ENCODE measurements at regions not wholly inside any gene's neighbourhood (a gene's known extent, or its start where the extent isn't known, plus 50 kb on each side); places are given as distances from the start of the nearest gene placed in this dataset.
"Not testable (repeated sequence)": the region's sequence is repeated elsewhere in the genome, so short reads cannot be mapped to it uniquely, and the experiment has no call there.

DNA sequence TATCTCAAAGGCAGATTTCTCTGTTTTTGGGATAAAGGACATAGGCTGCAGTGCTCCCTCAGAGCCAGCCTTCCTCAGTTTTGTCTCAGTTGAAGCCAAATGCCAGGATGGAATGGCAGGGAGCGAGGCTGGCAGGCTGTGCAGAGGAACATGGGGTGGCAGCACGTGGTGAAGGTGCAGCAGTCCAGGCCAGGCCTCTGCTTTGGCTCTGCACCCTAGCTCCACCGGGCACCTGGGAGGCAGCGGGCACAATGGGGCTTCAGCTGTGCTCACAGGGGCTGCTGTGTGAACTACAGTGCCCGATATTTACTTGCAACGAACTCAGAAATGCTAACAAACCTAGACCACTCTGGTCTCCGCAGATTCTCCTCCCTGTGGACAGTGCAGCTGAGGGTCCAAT, 319.6 kb downstream of the ZNF326 start:
- Mint-ChIP-seq H3K36me3 (ENCODE audit: insufficient read depth in 2 of 2) (no peaks in the 10 kb centered on the region), H3K4me3 (no peak overlapping the region), H3K9me3 (no peaks in the 10 kb centered on the region), H3K27ac (no peak overlapping the region), H3K4me1 (ENCODE audit: low read depth) (no peaks in the 10 kb centered on the region), H3K27me3 (ENCODE audit: low read depth) (no peaks in the 10 kb centered on the region)
- DNase-seq (no peak), ATAC-seq (replicated peaks in 1 of 2) (no peak)

DNA sequence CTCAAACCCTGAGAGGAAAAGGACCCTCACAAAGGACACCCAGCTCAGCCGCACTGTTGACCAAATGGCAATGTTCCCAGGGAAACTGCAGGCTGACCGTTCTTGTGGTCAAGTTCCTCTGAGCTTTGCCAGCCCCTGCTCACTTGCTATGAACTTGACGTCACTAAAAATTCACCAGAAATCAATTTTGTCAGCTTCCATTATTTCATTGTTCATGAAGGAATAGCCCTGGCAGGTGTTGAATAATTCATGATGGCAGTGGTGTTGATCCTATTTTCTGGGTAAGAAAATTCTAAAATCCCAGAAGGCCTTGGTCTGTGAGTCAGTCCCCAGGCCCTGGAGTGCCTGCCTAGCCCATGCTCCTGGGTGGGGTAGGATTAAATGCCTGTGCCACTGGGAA, 318.9 kb downstream of the ZNF326 start:
- no peak overlapping the region for H3K27ac Mint-ChIP-seq
- DNase-seq (no peak), ATAC-seq (replicated peaks in 1 of 2) (no peak)
- H3K4me1 Mint-ChIP-seq (ENCODE audit: low read depth): no peaks in the 10 kb centered on the region
- no peaks in the 10 kb centered on the region for H3K9me3 Mint-ChIP-seq
- H3K27me3 Mint-ChIP-seq (ENCODE audit: low read depth): no peaks in the 10 kb centered on the region
- no peak overlapping the region for H3K4me3 Mint-ChIP-seq
- H3K36me3 Mint-ChIP-seq (ENCODE audit: insufficient read depth in 2 of 2): no peaks in the 10 kb centered on the region

DNA sequence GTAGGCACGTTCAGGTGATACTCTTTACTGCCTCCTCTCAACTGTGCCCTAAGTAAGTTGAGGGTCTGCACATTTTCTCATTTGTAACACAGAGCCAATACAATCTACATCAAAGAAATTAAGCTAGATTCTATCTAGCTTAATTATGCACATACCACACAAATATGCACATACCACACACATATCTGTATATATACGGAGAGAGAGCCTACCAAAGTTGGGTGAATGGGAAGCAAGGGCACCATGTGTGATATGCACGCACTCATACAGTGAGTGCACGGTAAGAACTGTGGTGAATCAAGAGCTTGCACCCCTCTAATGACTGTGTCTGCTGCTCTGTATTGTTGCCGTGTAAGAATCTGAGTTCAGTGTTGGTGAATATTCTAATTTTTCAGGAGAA, 314.9 kb downstream of the ZNF326 start:
- no peak overlapping the region for H3K4me3 Mint-ChIP-seq
- DNase-seq (no peak), ATAC-seq (replicated peaks in 1 of 2) (no peak)
- no peaks in the 10 kb centered on the region for H3K27me3 Mint-ChIP-seq (ENCODE audit: low read depth)
- no peaks in the 10 kb centered on the region for H3K4me1 Mint-ChIP-seq (ENCODE audit: low read depth)
- no peaks in the 10 kb centered on the region for H3K36me3 Mint-ChIP-seq (ENCODE audit: insufficient read depth in 2 of 2)
- no peak overlapping the region for H3K27ac Mint-ChIP-seq
- H3K9me3 Mint-ChIP-seq: peaks cover 0 to 8% of the 10 kb centered on the region in 2 donors

DNA sequence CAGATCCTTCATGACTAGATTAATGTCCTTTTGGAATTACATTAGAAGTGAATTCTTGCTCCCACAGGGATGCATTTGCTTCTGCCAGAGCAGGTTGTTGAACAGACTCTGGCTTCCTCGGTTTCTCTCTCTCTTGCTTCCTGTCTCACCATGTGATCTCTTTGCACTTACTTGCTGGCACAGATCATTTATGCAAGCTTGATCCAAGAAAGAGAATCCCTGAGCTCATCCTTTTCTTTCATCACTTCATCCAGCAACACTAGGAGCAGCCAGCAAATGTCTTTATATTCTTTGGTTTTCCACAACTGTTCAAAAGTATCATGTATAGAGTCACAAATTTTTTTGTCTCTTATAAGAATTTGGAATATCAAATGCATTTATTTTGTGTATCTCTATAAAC, 313.5 kb downstream of the ZNF326 start:
- no peak for ATAC-seq (replicated peaks in 1 of 2)
- Mint-ChIP-seq H3K27ac (no peak overlapping the region), H3K9me3 (peaks cover 0 to 8% of the 10 kb centered on the region in 2 donors)

DNA sequence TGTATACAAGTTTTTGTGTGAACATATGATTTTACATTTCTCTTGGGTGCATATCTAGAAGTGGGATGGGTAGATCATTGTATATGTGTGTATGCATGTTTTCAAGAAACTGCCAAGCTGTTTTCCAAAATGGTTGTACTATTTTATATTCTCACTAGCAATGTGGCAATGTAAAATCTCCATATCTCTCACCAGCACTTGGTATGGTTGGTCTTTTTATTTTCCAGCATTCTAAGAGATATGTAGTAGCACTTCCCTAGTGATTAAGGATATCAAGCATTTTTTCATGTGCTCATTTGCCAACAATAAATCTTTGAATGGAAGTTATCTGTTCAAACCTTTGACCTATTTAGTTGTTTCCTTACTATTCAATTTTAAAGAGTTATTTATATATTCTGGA, 310.7 kb downstream of the ZNF326 start:
- H3K9me3 Mint-ChIP-seq: peaks cover 0 to 8% of the 10 kb centered on the region in 2 donors
- no peak overlapping the region for H3K27ac Mint-ChIP-seq
- ATAC-seq (replicated peaks in 1 of 2): no peak
- H3K4me1 Mint-ChIP-seq (ENCODE audit: low read depth): no peaks in the 10 kb centered on the region
- no peak overlapping the region for H3K4me3 Mint-ChIP-seq
- DNase-seq: no peak
- H3K27me3 Mint-ChIP-seq (ENCODE audit: low read depth): no peaks in the 10 kb centered on the region
- H3K36me3 Mint-ChIP-seq (ENCODE audit: insufficient read depth in 2 of 2): no peaks in the 10 kb centered on the region

More for the DNA sequence above, 313.5 kb downstream of the ZNF326 start:
- Mint-ChIP-seq H3K27me3 (ENCODE audit: low read depth) (no peaks in the 10 kb centered on the region), H3K4me1 (ENCODE audit: low read depth) (no peaks in the 10 kb centered on the region), H3K36me3 (ENCODE audit: insufficient read depth in 2 of 2) (no peaks in the 10 kb centered on the region), H3K4me3 (no peak overlapping the region)
- no peak for DNase-seq

DNA sequence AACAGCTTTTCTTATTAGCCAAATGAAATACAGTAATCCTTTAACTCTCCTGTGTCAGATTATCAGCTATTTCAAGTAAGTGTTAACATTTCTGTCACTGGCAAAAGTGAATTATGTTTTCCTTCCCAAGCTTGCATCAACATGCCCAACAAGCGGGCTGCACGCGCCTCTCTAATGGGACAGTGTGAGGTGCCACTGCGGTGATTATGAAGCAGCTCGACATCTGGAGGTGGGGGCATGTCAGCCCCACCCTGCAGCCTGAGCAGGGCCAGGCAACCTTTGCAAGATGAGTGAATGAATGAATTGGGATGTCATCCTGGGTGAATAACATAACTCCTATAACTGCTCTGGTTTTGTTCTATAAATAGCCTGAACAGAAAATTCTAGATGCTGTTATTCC, 301.4 kb downstream of the ZNF326 start:
- ATAC-seq (replicated peaks in 1 of 2) (no peak), DNase-seq (no peak)
- H3K9me3 Mint-ChIP-seq: no peaks in the 10 kb centered on the region
- no peak overlapping the region for H3K27ac Mint-ChIP-seq
- H3K36me3 Mint-ChIP-seq (ENCODE audit: insufficient read depth in 2 of 2): no peaks in the 10 kb centered on the region
- H3K4me3 Mint-ChIP-seq: no peak overlapping the region
- no peaks in the 10 kb centered on the region for H3K4me1 Mint-ChIP-seq (ENCODE audit: low read depth)
- peaks cover 20% of the 10 kb centered on the region for H3K27me3 Mint-ChIP-seq (ENCODE audit: low read depth)

DNA sequence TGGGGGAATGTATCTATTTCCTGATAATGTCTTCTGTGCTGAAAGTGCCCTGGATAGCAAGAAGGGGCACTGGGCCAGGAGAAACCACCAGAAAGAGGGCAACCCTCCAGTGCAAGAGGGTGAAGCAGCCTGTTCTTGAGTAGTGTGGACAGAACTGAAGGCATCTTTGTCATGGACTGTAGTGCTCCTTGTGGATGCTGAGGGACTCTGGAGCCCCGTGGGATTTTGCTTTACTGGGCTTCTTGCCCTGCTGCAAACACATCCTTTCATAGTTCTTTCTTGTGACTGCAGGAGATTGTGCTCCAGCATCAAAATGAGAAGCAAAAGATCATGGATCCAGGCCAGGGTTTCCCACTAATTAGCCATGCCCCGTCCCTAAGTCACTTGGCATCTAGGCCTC, 300.6 kb downstream of the ZNF326 start:
- Mint-ChIP-seq H3K27ac (no peak overlapping the region), H3K36me3 (ENCODE audit: insufficient read depth in 2 of 2) (no peaks in the 10 kb centered on the region), H3K27me3 (ENCODE audit: low read depth) (peaks cover 20% of the 10 kb centered on the region), H3K4me3 (no peak overlapping the region), H3K9me3 (no peaks in the 10 kb centered on the region), H3K4me1 (ENCODE audit: low read depth) (no peaks in the 10 kb centered on the region)
- no peak for ATAC-seq (replicated peaks in 1 of 2)
- no peak for DNase-seq

DNA sequence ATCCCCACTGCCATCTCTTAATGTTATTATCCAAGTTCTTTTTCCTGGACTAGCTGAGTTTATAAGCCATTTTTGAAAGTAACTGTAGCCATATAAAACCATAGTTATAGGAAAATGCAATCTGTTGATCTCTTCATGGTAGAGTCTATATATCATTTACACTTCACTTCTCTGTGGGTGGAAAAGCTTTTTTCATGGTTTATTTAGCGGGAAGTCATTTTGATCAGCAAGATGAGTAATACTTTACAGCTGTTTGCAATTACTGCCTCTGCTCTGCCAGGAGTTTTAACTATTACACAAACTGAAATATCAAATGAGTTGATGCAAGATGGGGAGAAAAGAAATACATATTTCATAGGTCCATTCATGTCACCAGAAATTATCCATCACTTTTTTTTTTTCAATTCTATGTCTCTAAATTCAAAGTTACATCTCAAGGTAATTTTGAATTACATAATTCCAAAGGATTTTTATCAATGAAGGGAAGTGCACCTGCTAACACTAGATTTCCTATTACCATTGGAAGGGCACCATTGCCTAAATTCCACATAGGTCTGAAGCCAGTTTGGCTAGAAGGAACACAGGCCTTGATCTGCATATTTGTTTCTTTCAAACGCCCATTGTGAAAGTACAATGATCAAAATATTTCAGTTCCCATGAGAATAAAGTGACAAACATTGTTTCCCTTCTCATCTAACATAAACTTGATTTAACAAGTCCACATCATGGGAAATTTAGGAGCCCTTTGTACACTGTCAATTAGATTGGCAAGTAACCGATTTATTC, 296.7 kb downstream of the ZNF326 start:
- no peak for ATAC-seq (replicated peaks in 1 of 2)
- no peaks in the 10 kb centered on the region for H3K27me3 Mint-ChIP-seq (ENCODE audit: low read depth)
- H3K4me1 Mint-ChIP-seq (ENCODE audit: low read depth): no peaks in the 10 kb centered on the region
- DNase-seq: no peak
- H3K4me3 Mint-ChIP-seq: no peak overlapping the region
- no peaks in the 10 kb centered on the region for H3K36me3 Mint-ChIP-seq (ENCODE audit: insufficient read depth in 2 of 2)
- no peak overlapping the region for H3K27ac Mint-ChIP-seq
- H3K9me3 Mint-ChIP-seq: no peaks in the 10 kb centered on the region

DNA sequence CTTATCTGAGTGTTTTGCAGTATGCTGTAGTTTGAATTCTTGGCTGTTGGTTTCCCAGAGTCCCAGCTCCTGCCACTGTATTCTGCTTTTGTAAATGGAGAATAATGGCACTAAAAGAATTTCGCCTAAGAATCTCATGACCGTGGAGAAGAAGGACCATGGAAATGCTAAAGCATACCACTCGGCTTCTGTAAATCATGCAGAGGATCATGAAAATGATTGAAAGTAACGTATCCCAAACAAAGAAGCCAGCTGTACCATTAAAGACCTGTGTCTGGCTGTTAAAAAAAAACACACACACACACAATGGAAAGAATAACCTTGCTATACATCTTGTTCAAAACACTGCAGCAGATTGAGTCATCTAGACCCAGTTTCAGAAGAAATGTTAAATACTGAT, 287.9 kb downstream of the ZNF326 start:
- H3K9me3 Mint-ChIP-seq: no peaks in the 10 kb centered on the region
- no peak for ATAC-seq (replicated peaks in 1 of 2)
- H3K27me3 Mint-ChIP-seq (ENCODE audit: low read depth): no peaks in the 10 kb centered on the region
- DNase-seq: no peak
- no peaks in the 10 kb centered on the region for H3K36me3 Mint-ChIP-seq (ENCODE audit: insufficient read depth in 2 of 2)
- no peak overlapping the region for H3K4me3 Mint-ChIP-seq
- H3K27ac Mint-ChIP-seq: no peak overlapping the region
- H3K4me1 Mint-ChIP-seq (ENCODE audit: low read depth): no peaks in the 10 kb centered on the region

DNA sequence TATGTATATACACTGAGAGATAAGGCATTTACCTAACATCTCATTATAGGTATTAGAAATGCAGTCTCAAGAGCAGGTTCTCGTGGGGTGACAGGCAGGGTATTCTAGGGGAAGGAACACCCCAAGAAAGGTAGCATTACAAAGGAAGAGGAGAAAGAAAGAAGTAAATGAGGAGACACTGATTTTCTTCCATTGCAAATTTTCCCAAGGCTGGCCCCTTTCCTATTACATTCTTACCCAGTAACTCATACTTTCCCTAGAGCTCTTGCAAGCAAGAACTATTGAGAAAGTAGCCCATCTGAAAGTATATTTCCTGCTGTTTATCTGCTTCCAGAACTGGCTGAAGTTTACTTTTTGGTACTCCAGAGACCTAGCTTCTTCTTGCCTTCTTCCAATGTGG, 287.0 kb downstream of the ZNF326 start:
- not testable (repeated sequence) for H3K9me3 Mint-ChIP-seq; ATAC-seq (replicated peaks in 1 of 2); DNase-seq; H3K36me3 Mint-ChIP-seq (ENCODE audit: insufficient read depth in 2 of 2); H3K4me3 Mint-ChIP-seq; H3K27me3 Mint-ChIP-seq (ENCODE audit: low read depth); H3K27ac Mint-ChIP-seq; H3K4me1 Mint-ChIP-seq (ENCODE audit: low read depth)

DNA sequence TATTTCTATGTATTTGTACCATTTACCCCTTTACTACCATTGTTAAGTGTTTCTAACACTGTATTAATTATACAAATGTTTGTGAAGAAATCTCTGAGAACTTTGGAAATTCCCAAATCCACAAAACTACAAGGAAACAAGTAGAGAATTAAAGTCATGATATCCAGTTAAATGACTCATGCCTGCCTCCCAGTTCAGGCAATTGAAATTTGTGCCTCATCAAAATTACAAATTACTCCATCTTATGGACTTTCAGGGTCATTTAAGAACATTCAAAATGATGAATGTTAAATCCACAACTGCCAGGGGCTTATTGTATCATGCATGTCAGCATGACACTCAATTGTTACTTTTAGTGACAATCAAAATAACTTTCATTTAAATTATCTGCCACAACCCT, 282.4 kb downstream of the ZNF326 start:
- ATAC-seq (replicated peaks in 1 of 2) (no peak), DNase-seq (no peak)
- H3K27me3 Mint-ChIP-seq (ENCODE audit: low read depth): no peaks in the 10 kb centered on the region
- no peaks in the 10 kb centered on the region for H3K36me3 Mint-ChIP-seq (ENCODE audit: insufficient read depth in 2 of 2)
- no peak overlapping the region for H3K27ac Mint-ChIP-seq
- H3K4me1 Mint-ChIP-seq (ENCODE audit: low read depth): no peaks in the 10 kb centered on the region
- H3K4me3 Mint-ChIP-seq: no peak overlapping the region
- H3K9me3 Mint-ChIP-seq: no peaks in the 10 kb centered on the region

DNA sequence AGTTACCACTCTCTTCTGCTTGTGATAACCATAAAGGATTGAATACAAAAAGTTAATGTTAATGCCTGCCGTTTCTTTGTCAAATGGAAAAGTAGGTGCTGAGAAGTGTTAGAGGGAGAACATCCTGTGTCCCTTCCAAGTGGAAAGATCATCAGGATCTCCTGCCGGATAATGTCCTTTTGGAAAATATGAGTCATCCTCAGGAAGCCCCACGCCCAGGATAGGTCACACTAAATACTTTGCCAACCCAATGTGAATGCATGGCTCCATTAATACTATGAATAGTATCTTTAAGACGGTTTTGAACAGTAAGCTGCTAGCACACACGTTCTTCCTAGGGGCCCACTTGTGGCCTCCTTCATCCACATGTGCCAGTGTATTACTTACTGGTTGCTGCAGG, 279.5 kb downstream of the ZNF326 start:
- DNase-seq: no peak
- H3K9me3 Mint-ChIP-seq: no peaks in the 10 kb centered on the region

DNA sequence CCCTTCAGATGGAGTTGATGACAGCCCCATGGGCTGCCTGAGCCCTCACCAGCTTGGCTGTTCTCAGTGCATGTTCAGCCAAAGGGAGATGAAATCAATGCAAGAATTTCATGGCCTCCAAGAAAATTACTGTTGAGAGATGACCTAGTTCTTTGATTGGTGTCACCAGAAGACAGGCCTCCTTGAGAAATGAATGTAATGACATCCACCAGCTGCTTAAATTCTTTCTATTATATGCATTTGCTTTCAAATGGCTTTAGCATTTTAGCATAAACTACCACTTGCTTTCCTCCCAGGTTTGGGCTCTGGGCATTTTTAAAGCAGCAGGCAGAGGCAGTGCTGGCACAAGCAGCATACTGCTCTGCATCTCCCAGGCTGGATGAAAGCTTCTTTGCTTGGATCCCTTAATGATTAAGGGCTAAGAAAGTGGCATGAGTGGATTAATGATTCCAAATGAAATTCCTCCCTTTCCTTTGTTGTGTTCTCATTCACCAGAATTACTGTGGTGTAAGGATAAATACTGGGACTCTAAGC, 278.4 kb downstream of the ZNF326 start:
- Mint-ChIP-seq H3K27me3 (ENCODE audit: low read depth) (no peaks in the 10 kb centered on the region), H3K9me3 (no peaks in the 10 kb centered on the region)

More for the DNA sequence above, 279.5 kb downstream of the ZNF326 start:
- H3K27me3 Mint-ChIP-seq (ENCODE audit: low read depth): no peaks in the 10 kb centered on the region
- no peaks in the 10 kb centered on the region for H3K36me3 Mint-ChIP-seq (ENCODE audit: insufficient read depth in 2 of 2)
- H3K4me1 Mint-ChIP-seq (ENCODE audit: low read depth): no peaks in the 10 kb centered on the region
- H3K4me3 Mint-ChIP-seq: no peak overlapping the region
- no peak overlapping the region for H3K27ac Mint-ChIP-seq
- ATAC-seq (replicated peaks in 1 of 2): no peak

DNA sequence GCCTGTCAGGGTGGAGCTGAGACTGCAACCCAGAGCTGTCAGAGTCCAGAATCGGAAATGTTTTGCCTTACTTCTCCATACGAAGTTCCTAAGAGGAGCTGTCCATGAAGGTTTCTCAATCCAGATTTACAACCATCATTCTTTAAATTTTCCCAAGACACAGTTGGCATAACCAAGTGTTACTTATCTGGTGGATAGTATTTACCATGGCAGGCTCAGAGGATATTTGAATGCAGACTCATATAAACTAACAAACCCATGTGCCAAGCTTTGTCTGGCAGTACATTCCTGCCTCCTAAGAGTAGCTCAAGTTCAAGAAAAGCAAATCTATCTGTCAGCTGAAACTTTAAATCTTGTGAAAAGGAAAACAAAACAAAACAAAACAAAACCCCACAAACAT, 267.9 kb downstream of the ZNF326 start:
- Mint-ChIP-seq H3K36me3 (ENCODE audit: insufficient read depth in 2 of 2) (no peaks in the 10 kb centered on the region), H3K4me1 (ENCODE audit: low read depth) (no peaks in the 10 kb centered on the region), H3K4me3 (no peak overlapping the region), H3K9me3 (no peaks in the 10 kb centered on the region), H3K27ac (no peak overlapping the region), H3K27me3 (ENCODE audit: low read depth) (peaks cover 6% of the 10 kb centered on the region)
- no peak for DNase-seq
- ATAC-seq (replicated peaks in 1 of 2): no peak

More for the DNA sequence above, 278.4 kb downstream of the ZNF326 start:
- Mint-ChIP-seq H3K4me3 (no peak overlapping the region), H3K4me1 (ENCODE audit: low read depth) (no peaks in the 10 kb centered on the region), H3K27ac (no peak overlapping the region), H3K36me3 (ENCODE audit: insufficient read depth in 2 of 2) (no peaks in the 10 kb centered on the region)
- DNase-seq: no peak
- ATAC-seq (replicated peaks in 1 of 2): no peak

All from activated T-cell treated with anti-CD3 and anti-CD28 coated beads, Interleukin-2, amount 50 U/mL, for 72 hours (primary cell).